ENCODE measurements at regions not wholly inside any gene's neighbourhood (a gene's known extent, or its start where the extent isn't known, plus 50 kb on each side); places are given as distances from the start of the nearest gene placed in this dataset.

- DNase-seq (ENCODE audit: low read depth in 1 of 2, low spot score in 1 of 2), result no peak
- Histone ChIP-seq H3K27ac (replicated peaks) (no peak overlapping the region), H3K27me3 (ENCODE audit: insufficient read depth, poor library complexity, severe bottlenecking) (no peaks in the 10 kb centered on the region), H3K4me3 (replicated peaks; ENCODE audit: insufficient read depth, low read length) (no peak overlapping the region)
- TF ChIP-seq POLR2AphosphoS5 (IDR thresholded peaks at IDR 0.05; ENCODE audit: low read depth) (no peak), REST (IDR thresholded peaks at IDR 0.05; ENCODE audit: insufficient replicate concordance, low read depth) (no peak), GABPA (IDR thresholded peaks at IDR 0.05; ENCODE audit: low read depth) (no peak), SPI1 (IDR thresholded peaks at IDR 0.05; ENCODE audit: borderline replicate concordance, low read depth) (no peak)
- TF ChIP-seq, protein P1, sequence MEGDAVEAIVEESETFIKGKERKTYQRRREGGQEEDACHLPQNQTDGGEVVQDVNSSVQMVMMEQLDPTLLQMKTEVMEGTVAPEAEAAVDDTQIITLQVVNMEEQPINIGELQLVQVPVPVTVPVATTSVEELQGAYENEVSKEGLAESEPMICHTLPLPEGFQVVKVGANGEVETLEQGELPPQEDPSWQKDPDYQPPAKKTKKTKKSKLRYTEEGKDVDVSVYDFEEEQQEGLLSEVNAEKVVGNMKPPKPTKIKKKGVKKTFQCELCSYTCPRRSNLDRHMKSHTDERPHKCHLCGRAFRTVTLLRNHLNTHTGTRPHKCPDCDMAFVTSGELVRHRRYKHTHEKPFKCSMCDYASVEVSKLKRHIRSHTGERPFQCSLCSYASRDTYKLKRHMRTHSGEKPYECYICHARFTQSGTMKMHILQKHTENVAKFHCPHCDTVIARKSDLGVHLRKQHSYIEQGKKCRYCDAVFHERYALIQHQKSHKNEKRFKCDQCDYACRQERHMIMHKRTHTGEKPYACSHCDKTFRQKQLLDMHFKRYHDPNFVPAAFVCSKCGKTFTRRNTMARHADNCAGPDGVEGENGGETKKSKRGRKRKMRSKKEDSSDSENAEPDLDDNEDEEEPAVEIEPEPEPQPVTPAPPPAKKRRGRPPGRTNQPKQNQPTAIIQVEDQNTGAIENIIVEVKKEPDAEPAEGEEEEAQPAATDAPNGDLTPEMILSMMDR (IDR thresholded peaks at IDR 0.05; ENCODE audit: insufficient read depth, low read length), result no peak
These were observed 73.0 kb upstream of the NAV2 start for GRCh38 chr11:19639603-19640105.

DNA sequence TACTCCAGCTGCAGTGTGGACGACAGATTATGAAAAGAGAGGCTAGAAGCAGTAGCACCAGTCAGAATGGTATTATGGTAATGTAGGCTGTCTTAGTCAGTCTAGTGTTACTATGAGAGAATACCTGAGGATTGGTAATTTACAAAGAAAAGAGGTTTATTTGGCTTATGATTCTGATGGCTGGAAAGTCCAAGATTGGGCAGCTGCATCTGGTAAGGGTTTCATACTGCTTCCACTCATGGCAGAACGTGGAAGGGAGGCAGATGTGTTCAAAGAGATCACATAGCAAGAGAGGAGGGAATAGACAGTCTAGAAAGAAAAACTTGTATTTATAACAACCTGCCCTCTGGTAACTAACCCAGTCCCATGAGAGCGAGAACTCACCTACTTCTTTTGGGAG, 77.3 kb upstream of the NAV2 start:
- no peaks in the 10 kb centered on the region for H3K27me3 ChIP-seq (ENCODE audit: insufficient read depth, poor library complexity, severe bottlenecking)
- TF ChIP-seq GABPA (IDR thresholded peaks at IDR 0.05; ENCODE audit: low read depth) (no peak), REST (IDR thresholded peaks at IDR 0.05; ENCODE audit: insufficient replicate concordance, low read depth) (no peak), POLR2AphosphoS5 (IDR thresholded peaks at IDR 0.05; ENCODE audit: low read depth) (no peak), SPI1 (IDR thresholded peaks at IDR 0.05; ENCODE audit: borderline replicate concordance, low read depth) (no peak)
- TF ChIP-seq, protein P1 (IDR thresholded peaks at IDR 0.05; ENCODE audit: insufficient read depth, low read length), result no peak
- no peak for DNase-seq (ENCODE audit: low read depth in 1 of 2, low spot score in 1 of 2)
- H3K4me3 ChIP-seq (replicated peaks; ENCODE audit: insufficient read depth, low read length), result no peak overlapping the region
- no peak overlapping the region for H3K27ac ChIP-seq (replicated peaks)

DNA sequence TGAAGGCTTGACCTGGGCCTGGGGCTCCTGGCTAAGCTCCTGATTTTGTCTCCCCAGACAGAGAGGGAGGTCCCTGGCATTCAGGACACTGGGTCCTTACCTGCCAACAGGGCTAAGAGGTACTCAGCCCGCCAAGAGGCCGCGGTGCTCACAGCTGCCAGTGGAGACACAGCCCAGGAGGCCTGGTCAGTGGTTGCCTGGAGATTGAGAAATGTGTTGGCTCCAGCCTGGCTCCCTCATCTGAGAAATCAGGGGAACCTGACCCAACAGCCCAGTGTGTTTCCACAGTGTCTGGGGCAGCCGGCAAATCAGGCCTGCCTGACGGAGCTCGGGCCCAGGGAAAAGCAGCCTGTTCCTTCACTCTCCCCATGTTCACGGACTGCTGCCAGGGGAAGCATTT, 79.4 kb upstream of the NAV2 start:
- TF ChIP-seq REST (IDR thresholded peaks at IDR 0.05; ENCODE audit: insufficient replicate concordance, low read depth) (no peak), GABPA (IDR thresholded peaks at IDR 0.05; ENCODE audit: low read depth) (no peak), SPI1 (IDR thresholded peaks at IDR 0.05; ENCODE audit: borderline replicate concordance, low read depth) (no peak), POLR2AphosphoS5 (IDR thresholded peaks at IDR 0.05; ENCODE audit: low read depth) (no peak)
- TF ChIP-seq, protein P1 (IDR thresholded peaks at IDR 0.05; ENCODE audit: insufficient read depth, low read length), result no peak
- DNase-seq (ENCODE audit: low read depth in 1 of 2, low spot score in 1 of 2), result no peak
- Histone ChIP-seq H3K27me3 (ENCODE audit: insufficient read depth, poor library complexity, severe bottlenecking) (no peaks in the 10 kb centered on the region), H3K4me3 (replicated peaks; ENCODE audit: insufficient read depth, low read length) (no peak overlapping the region), H3K27ac (replicated peaks) (no peak overlapping the region)

Measured in HL-60 (cell line).